SK-N-MC (cell line): ENCODE measurements at regions not wholly inside any gene's neighbourhood (a gene's known extent, or its start where the extent isn't known, plus 50 kb on each side); places are given as distances from the start of the nearest gene placed in this dataset.

Experiments used
- EZH2 ChIP-seq: fragments of 200-600 bp; sonication (generic); IDR thresholded peaks from one replicate; pipeline ENCODE4 v1.6.1; 2017; ENCODE audit warnings: antibody characterized with exemption
- FOXP2 ChIP-seq: optimal IDR thresholded peaks from 2 replicates; pipeline ENCODE3; 2011; ENCODE audit warnings: mild to moderate bottlenecking, moderate library complexity; ENCODE audit not compliant: insufficient read depth; ENCODE audit errors: extremely low read length, control extremely low read depth
- POLR2AphosphoS5 ChIP-seq: IDR thresholded peaks from 2 replicates; pipeline ENCODE4 v1.6.1; 2012; ENCODE audit warnings: mild to moderate bottlenecking, low read depth, low read length, borderline replicate concordance

GRCh38 chr15:84387086-84387485 lies 151.5 kb downstream of the GOLGA6L4 start:
- TF ChIP-seq POLR2AphosphoS5 (no peak), EZH2 (no peak), FOXP2 (no peak)
